ENCODE measurements at regions not wholly inside any gene's neighbourhood (a gene's known extent, or its start where the extent isn't known, plus 50 kb on each side); places are given as distances from the start of the nearest gene placed in this dataset.

DNA sequence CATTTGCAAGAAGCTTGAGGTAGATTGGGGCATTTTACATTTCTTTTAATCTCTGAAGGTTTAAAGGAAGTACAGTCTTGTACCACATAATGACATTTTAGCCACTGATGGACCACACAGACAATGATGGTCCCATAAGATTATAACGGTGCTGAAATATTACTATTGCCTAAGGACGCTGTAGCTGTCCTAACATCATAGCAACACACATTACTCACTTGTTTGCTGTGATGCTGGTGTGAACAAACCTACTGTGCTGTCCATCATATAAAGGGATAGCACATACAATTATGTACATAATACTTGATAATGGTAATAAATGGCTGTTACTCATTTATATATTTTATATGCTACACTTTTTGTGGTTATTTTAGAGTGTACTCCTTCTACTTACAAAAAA, 127.1 kb upstream of the CPNE8 start:
- no peak for TF ChIP-seq CTCF (IDR thresholded peaks at IDR 0.05)
- TF ChIP-seq POLR2AphosphoS5 (IDR thresholded peaks at IDR 0.05), result no peak

Data from breast epithelium (tissue), 3 donors.